Osteoblast (primary cell): ENCODE measurements at regions not wholly inside any gene's neighbourhood (a gene's known extent, or its start where the extent isn't known, plus 50 kb on each side); places are given as distances from the start of the nearest gene placed in this dataset.

ENCODE experiments used
- DNase-seq: peaks from one replicate; pipeline ENCODE4 v3.0.0; 2011; ENCODE audit warnings: low spot score, mixed read lengths; ENCODE audit not compliant: insufficient read length; ENCODE audit errors: missing footprints
- H2AFZ ChIP-seq: 2 replicates; pipeline ENCODE4 v1.6.0; 2011; ENCODE audit warnings: mild to moderate bottlenecking, low read length
- H3K27ac ChIP-seq: 2 replicates; pipeline ENCODE4 v1.5.1; 2011; ENCODE audit warnings: mild to moderate bottlenecking, low read depth, low read length, moderate library complexity
- H3K27me3 ChIP-seq: 2 replicates; pipeline ENCODE4 v1.6.0; 2012; ENCODE audit warnings: mild to moderate bottlenecking, control low read depth, inconsistent platforms, low read length, moderate library complexity; ENCODE audit not compliant: insufficient read depth
- H3K36me3 ChIP-seq: 2 replicates; pipeline ENCODE4 v1.5.1; 2011; ENCODE audit warnings: mild to moderate bottlenecking, low read length, control low read depth, moderate library complexity; ENCODE audit not compliant: insufficient read depth
- H3K4me1 ChIP-seq: 2 replicates; pipeline ENCODE4 v1.5.1; 2011; ENCODE audit warnings: mild to moderate bottlenecking, low read length, control low read depth, moderate library complexity; ENCODE audit not compliant: insufficient read depth
- H3K4me2 ChIP-seq: 2 replicates; pipeline ENCODE4 v1.6.0; 2011; ENCODE audit warnings: mild to moderate bottlenecking, low read length; ENCODE audit not compliant: insufficient read depth
- H3K4me3 ChIP-seq: fragments of 200-600 bp; sonication (generic); 3 replicates; pipeline ENCODE4 v1.5.1; 2012; ENCODE audit warnings: mild to moderate bottlenecking, low read length, inconsistent platforms; ENCODE audit not compliant: insufficient read depth
- H3K79me2 ChIP-seq: 2 replicates; pipeline ENCODE4 v1.6.0; 2012; ENCODE audit warnings: mild to moderate bottlenecking, low read length, control low read depth, inconsistent platforms; ENCODE audit not compliant: insufficient read depth
- H3K9me3 ChIP-seq: 2 replicates; pipeline ENCODE4 v1.5.1; 2011; ENCODE audit warnings: low read depth, low read length, control low read depth
- H4K20me1 ChIP-seq: 2 replicates; pipeline ENCODE4 v1.6.0; 2012; ENCODE audit warnings: mild to moderate bottlenecking, low read length, control low read depth; ENCODE audit not compliant: insufficient read depth
- TF ChIP-seq, protein P1 (sequence below): IDR thresholded peaks from 2 replicates; pipeline ENCODE4 v1.5.1; 2011; ENCODE audit warnings: mild to moderate bottlenecking, low read depth, low read length, moderate library complexity; ENCODE audit errors: extremely low read depth

DNA sequence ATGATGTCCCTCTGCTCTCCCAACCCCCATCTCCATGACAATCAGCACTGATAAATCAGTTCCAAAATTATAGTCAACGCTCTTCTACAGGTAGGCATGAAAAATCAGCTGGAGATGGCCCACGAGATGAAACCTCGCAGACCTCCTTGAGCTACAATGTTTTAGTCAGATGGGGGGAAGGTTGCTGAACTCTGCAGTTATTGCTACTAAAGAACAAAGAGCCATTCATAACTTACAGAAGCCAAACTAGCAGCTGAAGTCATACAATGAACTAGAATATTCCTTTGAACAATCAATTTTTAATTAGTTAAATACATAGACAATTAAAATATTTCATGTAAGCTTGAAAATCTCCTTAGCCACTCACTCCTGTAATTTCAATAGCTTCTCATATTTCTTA lies 179.2 kb downstream of the NHLRC3 start:
- no peaks in the 10 kb centered on the region for H3K27me3 ChIP-seq
- H3K4me3 ChIP-seq, result no peak overlapping the region
- H2AFZ ChIP-seq, result no peak overlapping the region
- TF ChIP-seq, protein P1, sequence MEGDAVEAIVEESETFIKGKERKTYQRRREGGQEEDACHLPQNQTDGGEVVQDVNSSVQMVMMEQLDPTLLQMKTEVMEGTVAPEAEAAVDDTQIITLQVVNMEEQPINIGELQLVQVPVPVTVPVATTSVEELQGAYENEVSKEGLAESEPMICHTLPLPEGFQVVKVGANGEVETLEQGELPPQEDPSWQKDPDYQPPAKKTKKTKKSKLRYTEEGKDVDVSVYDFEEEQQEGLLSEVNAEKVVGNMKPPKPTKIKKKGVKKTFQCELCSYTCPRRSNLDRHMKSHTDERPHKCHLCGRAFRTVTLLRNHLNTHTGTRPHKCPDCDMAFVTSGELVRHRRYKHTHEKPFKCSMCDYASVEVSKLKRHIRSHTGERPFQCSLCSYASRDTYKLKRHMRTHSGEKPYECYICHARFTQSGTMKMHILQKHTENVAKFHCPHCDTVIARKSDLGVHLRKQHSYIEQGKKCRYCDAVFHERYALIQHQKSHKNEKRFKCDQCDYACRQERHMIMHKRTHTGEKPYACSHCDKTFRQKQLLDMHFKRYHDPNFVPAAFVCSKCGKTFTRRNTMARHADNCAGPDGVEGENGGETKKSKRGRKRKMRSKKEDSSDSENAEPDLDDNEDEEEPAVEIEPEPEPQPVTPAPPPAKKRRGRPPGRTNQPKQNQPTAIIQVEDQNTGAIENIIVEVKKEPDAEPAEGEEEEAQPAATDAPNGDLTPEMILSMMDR, result no peak
- no peaks in the 10 kb centered on the region for H3K79me2 ChIP-seq
- no peaks in the 10 kb centered on the region for H4K20me1 ChIP-seq
- no peak for DNase-seq
- no peaks in the 10 kb centered on the region for H3K9me3 ChIP-seq
- H3K4me1 ChIP-seq, result no peaks in the 10 kb centered on the region
- no peaks in the 10 kb centered on the region for H3K36me3 ChIP-seq
- no peak overlapping the region for H3K27ac ChIP-seq
- no peak overlapping the region for H3K4me2 ChIP-seq

DNA sequence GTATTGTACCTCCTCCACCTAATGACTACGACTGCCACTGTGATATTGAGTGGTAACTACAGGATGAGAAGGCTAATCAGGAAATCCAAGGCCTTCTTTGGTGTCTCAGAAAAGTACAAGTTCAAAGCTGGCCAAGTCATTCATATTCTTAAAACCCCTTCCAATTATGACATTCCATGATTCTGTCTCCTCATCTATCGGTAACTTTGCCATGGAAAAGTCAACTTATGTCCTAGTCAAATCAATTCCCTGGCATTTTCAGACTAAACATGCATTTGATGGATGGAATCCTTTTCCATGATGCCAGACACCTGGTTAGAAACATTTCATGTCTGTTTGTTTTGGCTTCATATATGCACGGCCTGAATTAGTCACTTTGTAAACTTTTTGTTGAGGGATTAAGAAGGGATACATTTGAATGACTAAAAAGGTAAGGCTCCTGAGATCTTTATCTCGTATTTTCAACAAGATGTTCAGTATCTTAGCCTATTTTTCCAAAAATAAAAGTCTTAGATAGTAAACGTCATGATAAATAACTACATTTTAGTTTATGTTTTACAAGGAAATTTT lies 186.5 kb downstream of the NHLRC3 start:
- Histone ChIP-seq H3K4me1 (no peaks in the 10 kb centered on the region), H3K27ac (no peak overlapping the region), H3K27me3 (peaks cover 5% of the 10 kb centered on the region), H3K79me2 (no peaks in the 10 kb centered on the region), H3K36me3 (no peaks in the 10 kb centered on the region), H4K20me1 (no peaks in the 10 kb centered on the region), H3K9me3 (no peaks in the 10 kb centered on the region), H3K4me3 (no peak overlapping the region), H3K4me2 (no peak overlapping the region), H2AFZ (no peak overlapping the region)
- DNase-seq, result no peak
- TF ChIP-seq, protein P1, result no peak

DNA sequence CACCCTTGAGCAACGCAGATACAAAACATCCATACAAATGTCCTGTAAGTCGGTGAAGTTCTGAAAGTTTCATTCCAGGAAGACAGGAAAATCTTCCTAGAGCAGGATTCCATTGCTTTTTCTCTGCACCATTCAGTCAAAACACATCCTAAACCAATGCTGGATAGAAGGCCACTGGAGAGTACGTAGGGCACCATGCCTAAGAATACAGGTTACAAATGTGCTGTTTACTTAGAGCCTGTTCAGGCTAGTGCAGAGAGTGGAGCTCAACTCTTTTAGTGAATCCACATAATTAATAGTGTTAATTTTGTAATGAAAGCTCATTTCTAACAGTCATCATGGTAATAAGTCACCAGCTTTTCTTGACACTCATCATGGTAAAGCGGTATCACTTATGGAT lies 187.6 kb downstream of the NHLRC3 start:
- Histone ChIP-seq H3K4me3 (no peak overlapping the region), H3K27me3 (peaks cover 5% of the 10 kb centered on the region), H3K27ac (no peak overlapping the region), H3K36me3 (no peaks in the 10 kb centered on the region), H3K79me2 (no peaks in the 10 kb centered on the region), H3K9me3 (no peaks in the 10 kb centered on the region), H3K4me1 (no peaks in the 10 kb centered on the region), H4K20me1 (no peaks in the 10 kb centered on the region), H3K4me2 (no peak overlapping the region), H2AFZ (no peak overlapping the region)
- TF ChIP-seq, protein P1, result no peak
- DNase-seq, result no peak

DNA sequence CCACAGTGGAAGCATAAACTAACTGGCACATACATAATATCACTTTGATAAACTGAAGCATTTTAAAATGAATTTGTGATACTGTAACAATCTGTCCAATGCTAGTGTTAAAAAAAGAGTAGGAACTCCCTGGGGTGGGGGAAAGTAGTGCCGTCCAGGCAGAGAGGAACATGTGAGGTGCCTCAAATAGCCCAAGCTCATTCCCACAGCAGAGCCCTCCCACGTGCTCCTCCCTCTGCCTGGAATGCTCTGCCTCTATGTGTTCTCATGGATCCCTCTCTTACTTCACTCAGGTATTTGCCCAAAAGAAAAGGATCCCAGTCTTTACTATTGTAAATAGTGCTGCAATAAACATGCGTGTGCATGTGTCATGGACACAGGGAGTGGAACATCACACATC lies 188.1 kb downstream of the NHLRC3 start:
- no peaks in the 10 kb centered on the region for H3K36me3 ChIP-seq
- DNase-seq, result no peak

More for the DNA sequence above, 188.1 kb downstream of the NHLRC3 start:
- TF ChIP-seq, protein P1, result no peak
- Histone ChIP-seq H3K9me3 (no peaks in the 10 kb centered on the region), H3K4me2 (no peak overlapping the region), H3K79me2 (no peaks in the 10 kb centered on the region), H3K27ac (no peak overlapping the region), H4K20me1 (no peaks in the 10 kb centered on the region), H2AFZ (no peak overlapping the region), H3K4me3 (no peak overlapping the region), H3K4me1 (no peaks in the 10 kb centered on the region), H3K27me3 (peaks cover 8% of the 10 kb centered on the region)
